H9 (cell line): ENCODE measurements at regions not wholly inside any gene's neighbourhood (a gene's known extent, or its start where the extent isn't known, plus 50 kb on each side); places are given as distances from the start of the nearest gene placed in this dataset.

Source experiments
- DNase-seq: peaks from one replicate; pipeline ENCODE4 v3.0.0-alpha.2; 2017
- H2AFZ ChIP-seq: one replicate; pipeline ENCODE4 v1.6.1; 2013; ENCODE audit warnings: mild to moderate bottlenecking, low read length, control low read depth, moderate library complexity
- H2AK5ac ChIP-seq: 2 replicates; pipeline ENCODE4 v1.6.1; 2013; ENCODE audit warnings: low read length, control low read depth, mixed read lengths; ENCODE audit not compliant: insufficient read length
- H2BK120ac ChIP-seq: one replicate; pipeline ENCODE4 v1.6.1; 2013; ENCODE audit warnings: low read depth, mild to moderate bottlenecking, low read length, control low read depth, inconsistent platforms; ENCODE audit not compliant: poor library complexity, severe bottlenecking
- H2BK12ac ChIP-seq: 2 replicates; pipeline ENCODE4 v1.6.1; 2013; ENCODE audit warnings: low read length, control low read depth, mixed read lengths, low read depth; ENCODE audit not compliant: insufficient read length
- H2BK15ac ChIP-seq: 2 replicates; pipeline ENCODE4 v1.6.1; 2013; ENCODE audit warnings: low read depth, low read length, control low read depth
- H2BK20ac ChIP-seq: one replicate; pipeline ENCODE4 v1.6.1; 2013; ENCODE audit warnings: low read depth, mild to moderate bottlenecking, low read length, control low read depth, inconsistent platforms; ENCODE audit not compliant: poor library complexity, severe bottlenecking
- H2BK5ac ChIP-seq: 2 replicates; pipeline ENCODE4 v1.6.1; 2013; ENCODE audit warnings: low read length, control low read depth, mixed read lengths; ENCODE audit not compliant: insufficient read length
- H3K14ac ChIP-seq: 2 replicates; pipeline ENCODE4 v1.6.1; 2013; ENCODE audit warnings: low read length, control low read depth; ENCODE audit not compliant: insufficient read depth
- H3K18ac ChIP-seq: 2 replicates; pipeline ENCODE4 v1.6.1; 2013; ENCODE audit warnings: low read depth, mild to moderate bottlenecking, mixed read lengths, low read length, control low read depth; ENCODE audit not compliant: insufficient read length
- H3K23ac ChIP-seq: 2 replicates; pipeline ENCODE4 v1.6.1; 2013; ENCODE audit warnings: low read length, control low read depth, mixed read lengths, low read depth; ENCODE audit not compliant: insufficient read length
- H3K23me2 ChIP-seq: 2 replicates; pipeline ENCODE4 v1.6.1; 2013; ENCODE audit warnings: low read depth, mild to moderate bottlenecking, mixed read lengths, low read length, control low read depth; ENCODE audit not compliant: insufficient read length, poor library complexity, severe bottlenecking
- H3K27ac ChIP-seq: 2 replicates; pipeline ENCODE4 v1.5.1; 2013; ENCODE audit warnings: low read length, control low read depth, mixed read lengths, low read depth; ENCODE audit not compliant: insufficient read length
- H3K27me3 ChIP-seq: 2 replicates; pipeline ENCODE4 v1.6.1; 2013; ENCODE audit warnings: low read length, control low read depth, inconsistent platforms; ENCODE audit not compliant: insufficient read depth
- H3K4ac ChIP-seq: 2 replicates; pipeline ENCODE4 v1.6.1; 2013; ENCODE audit warnings: low read depth, mild to moderate bottlenecking, control low read depth, inconsistent platforms, low read length, moderate library complexity
- H3K4me1 ChIP-seq: 2 replicates; pipeline ENCODE4 v1.6.1; 2013; ENCODE audit warnings: low read length, control low read depth, inconsistent platforms; ENCODE audit not compliant: insufficient read depth
- H3K4me2 ChIP-seq: 2 replicates; pipeline ENCODE4 v1.6.1; 2013; ENCODE audit warnings: low read length, control low read depth, mixed read lengths; ENCODE audit not compliant: insufficient read length, insufficient read depth
- H3K56ac ChIP-seq: 2 replicates; pipeline ENCODE4 v1.6.1; 2013; ENCODE audit warnings: low read depth, mild to moderate bottlenecking, mixed read lengths, low read length, control low read depth; ENCODE audit not compliant: insufficient read length
- H3K79me1 ChIP-seq: 2 replicates; pipeline ENCODE4 v1.6.1; 2013; ENCODE audit warnings: low read depth, mild to moderate bottlenecking, moderate library complexity, low read length, control low read depth, inconsistent platforms; ENCODE audit not compliant: insufficient read depth, poor library complexity, severe bottlenecking
- H3K79me2 ChIP-seq: 2 replicates; pipeline ENCODE4 v1.6.1; 2013; ENCODE audit warnings: low read length, control low read depth, inconsistent platforms; ENCODE audit not compliant: insufficient read depth
- H3K9ac ChIP-seq: 2 replicates; pipeline ENCODE4 v1.6.1; 2013; ENCODE audit warnings: low read length, control low read depth, mixed read lengths; ENCODE audit not compliant: insufficient read length; ENCODE audit errors: extremely low read depth
- H3K9me3 ChIP-seq: one replicate; pipeline ENCODE4 v1.6.1; 2013; ENCODE audit warnings: low read depth, low read length, inconsistent platforms; ENCODE audit not compliant: control insufficient read depth
- H3T11ph ChIP-seq: one replicate; pipeline ENCODE4 v1.6.1; 2013; ENCODE audit warnings: mild to moderate bottlenecking, low read length, control low read depth, inconsistent platforms
- H4K20me1 ChIP-seq: one replicate; pipeline ENCODE4 v1.6.1; 2013; ENCODE audit not compliant: control insufficient read depth, insufficient read length, insufficient read depth
- H4K5ac ChIP-seq: 2 replicates; pipeline ENCODE4 v1.6.1; 2013; ENCODE audit warnings: low read depth, mild to moderate bottlenecking, mixed read lengths, low read length, control low read depth; ENCODE audit not compliant: insufficient read length
- H4K8ac ChIP-seq: replicated peaks from 2 replicates; pipeline ENCODE4 v1.6.1; 2013; ENCODE audit warnings: low read length, control low read depth, mixed read lengths, low read depth; ENCODE audit not compliant: insufficient read length
- H4K91ac ChIP-seq: 2 replicates; pipeline ENCODE4 v1.6.1; 2013; ENCODE audit warnings: low read depth, mild to moderate bottlenecking, moderate library complexity, mixed read lengths, low read length, control low read depth; ENCODE audit not compliant: insufficient read length
- H3K27ac Mint-ChIP-seq, 3 experiments: 2 replicates in 2 of 3; 3 replicates in 1 of 3; pipeline ENCODE4 v1.8.0; 2020 to 2021; ENCODE audit warnings: mixed read lengths in 3 of 3, mild to moderate bottlenecking in 1 of 3, moderate library complexity in 1 of 3
- H3K27me3 Mint-ChIP-seq: 2 replicates; pipeline ENCODE4 v1.8.0; 2021; ENCODE audit warnings: low read depth, mild to moderate bottlenecking, moderate library complexity, mixed read lengths
- H3K36me3 Mint-ChIP-seq, 3 experiments: 2 replicates in 2 of 3; 3 replicates in 1 of 3; pipeline ENCODE4 v1.8.0; 2020 to 2021; ENCODE audit warnings: low read depth in 3 of 3, mixed read lengths in 3 of 3; ENCODE audit not compliant: insufficient read depth in 1 of 3
- H3K4me1 Mint-ChIP-seq, 2 experiments: 2 replicates each; pipeline ENCODE4 v1.8.0; 2020; ENCODE audit warnings: mixed read lengths in 2 of 2
- H3K4me3 Mint-ChIP-seq, 2 experiments: 2 replicates in 1 of 2; 3 replicates in 1 of 2; pipeline ENCODE4 v1.8.0; 2020 to 2021; ENCODE audit warnings: mild to moderate bottlenecking in 2 of 2, mixed read lengths in 2 of 2, moderate library complexity in 1 of 2
- H3K9me3 Mint-ChIP-seq, 2 experiments: 2 replicates in 1 of 2; 3 replicates in 1 of 2; pipeline ENCODE4 v1.8.0; 2020; ENCODE audit warnings: mild to moderate bottlenecking in 2 of 2, mixed read lengths in 2 of 2, moderate library complexity in 1 of 2
- WGBS: extraction: QIAGEN DNeasy Blood & Tissue Kit; methylation state at CpG from one replicate; pipeline ENCODE4 v1.1.7; 2013; ENCODE audit warnings: missing lambda C conversion rate, low lambda C conversion rate, mixed read lengths; ENCODE audit not compliant: insufficient read length; ENCODE audit errors: extremely low coverage; 5-methylcytosine and 5-hydroxymethylcytosine counted together
- TF ChIP-seq, protein P1 (sequence below): fragments of 200-600 bp; sonication (generic); conservative IDR thresholded peaks from 3 replicates; pipeline ENCODE4 v1.8.0; 2021; ENCODE audit warnings: antibody characterized with exemption, mild to moderate bottlenecking

GRCh38 chr3:95237783-95238182 lies 1174.9 kb downstream of the NSUN3 start:
- Histone ChIP-seq H3K79me2 (no peaks in the 10 kb centered on the region), H3K4ac (no peak overlapping the region), H3K23me2 (no peaks in the 10 kb centered on the region), H2AFZ (no peak overlapping the region), H3K4me2 (no peak overlapping the region), H4K8ac (no peak overlapping the region), H3K9ac (no peak overlapping the region), H2BK20ac (no peak overlapping the region), H2AK5ac (no peak overlapping the region), H4K20me1 (no peaks in the 10 kb centered on the region), H3K14ac (no peak overlapping the region), H2BK120ac (no peak overlapping the region), H2BK15ac (no peak overlapping the region), H3K18ac (no peak overlapping the region), H3T11ph (no peak overlapping the region), H4K5ac (no peak overlapping the region), H3K27ac (no peak overlapping the region), H3K23ac (no peak overlapping the region), H4K91ac (no peak overlapping the region), H3K56ac (no peak overlapping the region), H3K79me1 (no peaks in the 10 kb centered on the region), H2BK5ac (no peak overlapping the region), H3K27me3 (no peaks in the 10 kb centered on the region), H2BK12ac (no peak overlapping the region), H3K4me1 (no peaks in the 10 kb centered on the region), H3K9me3 (no peaks in the 10 kb centered on the region)
- Mint-ChIP-seq H3K27ac (no peak overlapping the region), H3K36me3 (no peaks in the 10 kb centered on the region), H3K27me3 (no peaks in the 10 kb centered on the region), H3K4me1 (no peaks in the 10 kb centered on the region), H3K4me3 (no peak overlapping the region), H3K9me3 (no peaks in the 10 kb centered on the region)
- TF ChIP-seq, protein P1, sequence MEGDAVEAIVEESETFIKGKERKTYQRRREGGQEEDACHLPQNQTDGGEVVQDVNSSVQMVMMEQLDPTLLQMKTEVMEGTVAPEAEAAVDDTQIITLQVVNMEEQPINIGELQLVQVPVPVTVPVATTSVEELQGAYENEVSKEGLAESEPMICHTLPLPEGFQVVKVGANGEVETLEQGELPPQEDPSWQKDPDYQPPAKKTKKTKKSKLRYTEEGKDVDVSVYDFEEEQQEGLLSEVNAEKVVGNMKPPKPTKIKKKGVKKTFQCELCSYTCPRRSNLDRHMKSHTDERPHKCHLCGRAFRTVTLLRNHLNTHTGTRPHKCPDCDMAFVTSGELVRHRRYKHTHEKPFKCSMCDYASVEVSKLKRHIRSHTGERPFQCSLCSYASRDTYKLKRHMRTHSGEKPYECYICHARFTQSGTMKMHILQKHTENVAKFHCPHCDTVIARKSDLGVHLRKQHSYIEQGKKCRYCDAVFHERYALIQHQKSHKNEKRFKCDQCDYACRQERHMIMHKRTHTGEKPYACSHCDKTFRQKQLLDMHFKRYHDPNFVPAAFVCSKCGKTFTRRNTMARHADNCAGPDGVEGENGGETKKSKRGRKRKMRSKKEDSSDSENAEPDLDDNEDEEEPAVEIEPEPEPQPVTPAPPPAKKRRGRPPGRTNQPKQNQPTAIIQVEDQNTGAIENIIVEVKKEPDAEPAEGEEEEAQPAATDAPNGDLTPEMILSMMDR = no peak
- WGBS = no CpG with 5 or more reads among the region's 2 CpGs
- no peak for DNase-seq
